Fibroblast of pulmonary artery (primary cell): ENCODE measurements at regions not wholly inside any gene's neighbourhood (a gene's known extent, or its start where the extent isn't known, plus 50 kb on each side); places are given as distances from the start of the nearest gene placed in this dataset.
A peak's percentile ranks its signal among the peaks of the same experiment; 100 is the strongest.

Experiments used
- DNase-seq: peaks from one replicate; pipeline ENCODE4 v3.0.0-alpha.2; 2010; ENCODE audit warnings: low read depth
- H3K4me3 ChIP-seq: replicated peaks from 2 replicates; pipeline ENCODE4 v1.5.1; 2011; ENCODE audit warnings: low read depth, mild to moderate bottlenecking, control low read depth, low read length, moderate library complexity
- CTCF ChIP-seq: IDR thresholded peaks from 2 replicates; pipeline ENCODE4 v1.5.1; 2011; ENCODE audit warnings: mild to moderate bottlenecking, control low read depth, low read length, inconsistent platforms; ENCODE audit errors: missing control alignments

- no peak for TF ChIP-seq CTCF
- DNase-seq = peak; percentile 12
- no peak overlapping the region for H3K4me3 ChIP-seq
Observed at GRCh38 chr14:34262127-34262910, 199.7 kb downstream of the SPTSSA start.

GRCh38 chr14:34259996-34260395 lies 202.0 kb downstream of the SPTSSA start:
- TF ChIP-seq CTCF = no peak
- DNase-seq = no peak
- H3K4me3 ChIP-seq = no peak overlapping the region

- H3K4me3 ChIP-seq = no peak overlapping the region
- peak; percentile 41 for DNase-seq
- TF ChIP-seq CTCF = no peak
Observed at GRCh38 chr14:34258318-34258717, 203.7 kb downstream of the SPTSSA start.

GRCh38 chr14:34257505-34257904 lies 204.5 kb downstream of the SPTSSA start:
- no peak overlapping the region for H3K4me3 ChIP-seq
- TF ChIP-seq CTCF = no peak
- DNase-seq = no peak

GRCh38 chr14:34256223-34256622 lies 205.8 kb downstream of the SPTSSA start:
- TF ChIP-seq CTCF = no peak

GRCh38 chr14:34254571-34254970 lies 207.5 kb downstream of the SPTSSA start:
- TF ChIP-seq CTCF = no peak
- H3K4me3 ChIP-seq = no peak overlapping the region
- DNase-seq = no peak

More at GRCh38 chr14:34256223-34256622, 205.8 kb downstream of the SPTSSA start:
- no peak for DNase-seq
- H3K4me3 ChIP-seq = no peak overlapping the region

GRCh38 chr14:34254031-34254430 lies 208.0 kb downstream of the SPTSSA start:
- H3K4me3 ChIP-seq = no peak overlapping the region
- no peak for DNase-seq
- TF ChIP-seq CTCF = no peak
